AG20443 (cell line): ENCODE measurements at regions not wholly inside any gene's neighbourhood (a gene's known extent, or its start where the extent isn't known, plus 50 kb on each side); places are given as distances from the start of the nearest gene placed in this dataset.
"Not testable (repeated sequence)": the region's sequence is repeated elsewhere in the genome, so short reads cannot be mapped to it uniquely, and the experiment has no call there.

Experiments used
- DNase-seq: peaks from one replicate; pipeline ENCODE4 v3.0.0; 2012; ENCODE audit warnings: low spot score, mixed read lengths

DNA sequence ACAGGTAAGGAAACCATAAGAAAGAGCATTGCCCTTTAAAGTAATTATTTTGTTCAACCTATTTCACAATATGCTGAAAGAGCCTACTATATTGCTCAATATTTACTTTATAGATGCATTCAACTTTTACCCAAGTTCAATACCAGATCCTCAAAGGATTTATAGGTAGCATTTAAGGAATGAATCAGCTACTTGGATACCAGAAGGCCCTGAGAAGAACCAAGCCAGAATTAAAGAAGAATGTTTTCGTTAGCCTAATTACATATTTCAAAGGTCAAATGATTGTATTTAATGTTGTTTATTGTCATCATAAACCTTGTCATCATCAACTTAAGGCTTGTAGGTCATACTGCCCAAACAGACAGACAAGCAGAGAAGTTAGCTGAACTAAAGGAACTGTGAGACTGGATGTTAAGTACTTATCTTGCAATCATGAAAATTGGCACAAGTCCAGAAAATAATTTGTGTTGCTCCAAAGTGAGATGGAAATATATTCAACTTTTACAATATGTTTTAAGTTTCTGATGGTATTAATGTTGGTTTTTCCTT is 636.7 kb downstream of the RFPL4B start:
- DNase-seq: no peak

DNA sequence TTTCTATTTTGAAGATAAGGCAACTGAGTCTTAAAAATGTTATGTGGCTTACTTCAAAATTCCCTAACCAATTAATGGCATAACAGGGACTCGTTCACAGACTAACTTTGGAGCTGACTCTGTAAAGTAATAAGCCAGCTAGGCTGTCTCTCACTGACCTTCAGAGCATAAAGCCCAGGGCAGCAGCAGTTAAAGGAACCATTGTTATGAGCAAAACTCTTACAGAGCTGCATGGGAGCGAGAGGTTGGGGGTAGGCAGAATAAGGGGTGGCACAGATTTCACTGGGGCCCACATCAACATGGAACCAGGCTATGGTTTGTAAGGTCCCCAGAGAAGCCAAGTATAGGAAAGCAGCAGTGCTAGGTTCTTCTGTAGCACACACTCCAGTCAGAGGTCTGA is 637.8 kb downstream of the RFPL4B start:
- no peak for DNase-seq

DNA sequence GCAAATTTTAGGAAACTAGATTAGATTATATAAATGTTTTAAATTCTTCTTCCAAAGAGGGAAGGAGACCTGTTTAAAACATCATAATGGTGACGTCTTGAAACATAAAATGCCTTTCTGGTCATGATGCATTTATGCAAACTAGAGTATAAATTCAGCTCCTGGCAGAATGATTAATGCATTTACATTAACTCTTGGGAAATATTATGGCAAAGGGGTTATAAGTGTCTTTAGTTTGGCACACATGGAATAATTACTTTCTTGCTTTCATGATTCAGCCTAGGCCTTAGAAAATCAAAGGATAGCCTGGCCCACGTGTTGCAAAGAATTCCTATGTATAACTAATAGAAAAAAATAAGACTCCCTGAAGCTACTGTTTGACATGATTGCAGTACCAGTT is 639.2 kb downstream of the RFPL4B start:
- DNase-seq: no peak

DNA sequence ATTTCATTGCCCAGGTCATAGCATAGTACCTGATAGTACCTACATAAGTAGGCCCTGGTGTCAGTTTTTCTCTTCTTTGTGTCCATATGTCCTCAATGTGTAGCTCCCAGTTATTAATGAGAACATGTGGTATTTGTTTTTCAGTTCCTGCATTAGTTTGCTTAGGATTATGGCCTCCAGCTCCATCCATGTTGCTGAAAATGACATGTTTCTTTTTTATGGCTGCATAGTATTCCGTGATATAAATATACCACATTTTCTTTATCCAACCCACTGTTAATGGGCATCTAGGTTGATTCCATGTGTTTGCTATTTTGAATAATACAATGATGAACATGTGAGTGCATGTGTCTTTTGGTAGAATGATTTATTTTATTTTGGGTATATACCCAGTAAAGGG is 641.6 kb downstream of the RFPL4B start:
- no peak for DNase-seq

DNA sequence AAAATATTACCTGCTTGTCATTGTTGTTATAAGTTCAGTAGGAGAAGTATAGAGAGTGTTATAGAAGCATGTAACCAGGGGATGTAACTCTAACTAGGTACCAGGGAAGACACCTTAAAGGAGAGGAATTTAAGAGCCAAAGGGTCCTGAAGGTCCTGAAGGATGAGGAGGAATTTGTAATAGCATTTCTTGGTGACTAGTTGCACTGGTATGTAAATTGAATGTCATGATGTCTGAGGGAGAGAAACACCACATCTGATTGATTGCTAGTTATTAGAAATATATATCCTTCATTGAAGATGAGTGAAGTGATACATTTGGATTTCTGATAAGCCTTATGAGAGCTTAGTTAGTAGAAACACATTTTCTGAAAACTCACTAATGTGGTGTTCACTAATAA is 643.8 kb downstream of the RFPL4B start:
- no peak for DNase-seq

DNA sequence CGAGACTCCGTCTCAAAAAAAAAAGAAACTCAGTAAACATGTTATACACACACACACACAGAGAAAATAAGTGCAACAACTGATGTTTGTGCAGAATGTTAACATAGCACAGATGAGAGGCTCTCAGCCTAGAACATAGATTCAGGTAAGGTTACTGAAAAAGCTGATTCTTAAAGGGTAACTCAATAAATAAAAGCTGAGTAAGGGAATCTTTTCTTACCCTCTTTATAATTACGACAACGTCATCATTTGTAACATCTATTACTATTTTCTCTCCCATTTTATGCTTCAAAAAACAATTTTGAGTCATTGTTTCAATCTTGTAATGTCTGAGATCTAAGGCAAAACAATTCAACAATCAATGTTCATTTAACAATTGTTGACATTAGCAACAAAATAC is 644.8 kb downstream of the RFPL4B start:
- no peak for DNase-seq

DNA sequence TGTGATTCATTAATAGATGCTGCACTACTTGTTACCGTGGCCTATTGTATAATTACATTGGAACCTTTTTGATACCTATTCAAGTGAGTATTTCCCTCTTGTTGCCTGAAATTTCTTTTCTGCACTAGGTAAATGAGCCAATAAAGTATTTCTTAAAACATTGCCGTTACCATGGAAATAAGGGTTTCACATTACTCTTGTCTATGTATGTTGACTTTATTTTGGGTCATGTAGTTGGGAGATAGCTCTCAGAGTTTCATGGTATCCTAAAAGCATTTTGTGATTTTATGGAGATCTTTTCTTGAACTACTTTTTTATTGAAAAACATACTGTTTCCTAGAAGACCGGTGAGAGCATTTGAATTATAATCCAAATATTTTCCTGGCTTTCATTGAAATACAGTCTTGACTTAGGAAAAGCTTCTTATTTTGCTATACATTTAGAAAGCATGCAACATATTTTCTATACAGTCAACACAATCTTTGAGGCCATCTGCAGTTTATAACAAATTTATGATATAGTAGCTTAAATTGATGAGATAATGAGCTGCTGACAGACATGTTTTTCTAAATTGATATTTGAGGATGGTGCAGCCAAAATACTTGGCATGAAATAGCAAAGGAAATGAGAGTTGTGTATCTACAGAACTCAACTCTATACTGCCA is 650.4 kb downstream of the RFPL4B start:
- DNase-seq: no peak

DNA sequence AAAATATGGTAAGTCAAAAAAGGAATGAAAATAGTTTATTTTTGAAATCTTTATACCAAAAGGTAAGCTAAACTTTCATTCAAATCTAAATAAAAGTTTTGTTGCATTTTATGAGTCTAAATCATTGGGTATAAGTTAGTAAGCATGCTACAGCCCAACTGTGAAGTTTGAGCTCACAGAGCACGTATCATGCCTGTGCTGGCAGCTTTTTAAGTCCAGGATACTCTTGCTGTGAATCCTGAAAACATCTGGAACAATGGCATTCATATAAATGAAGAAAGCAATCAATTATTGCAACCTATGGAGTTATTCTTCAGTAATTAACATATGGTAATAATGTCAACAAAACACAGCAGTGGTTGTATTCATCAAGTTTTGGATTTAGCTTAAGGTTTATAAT is 656.9 kb downstream of the RFPL4B start:
- no peak for DNase-seq

DNA sequence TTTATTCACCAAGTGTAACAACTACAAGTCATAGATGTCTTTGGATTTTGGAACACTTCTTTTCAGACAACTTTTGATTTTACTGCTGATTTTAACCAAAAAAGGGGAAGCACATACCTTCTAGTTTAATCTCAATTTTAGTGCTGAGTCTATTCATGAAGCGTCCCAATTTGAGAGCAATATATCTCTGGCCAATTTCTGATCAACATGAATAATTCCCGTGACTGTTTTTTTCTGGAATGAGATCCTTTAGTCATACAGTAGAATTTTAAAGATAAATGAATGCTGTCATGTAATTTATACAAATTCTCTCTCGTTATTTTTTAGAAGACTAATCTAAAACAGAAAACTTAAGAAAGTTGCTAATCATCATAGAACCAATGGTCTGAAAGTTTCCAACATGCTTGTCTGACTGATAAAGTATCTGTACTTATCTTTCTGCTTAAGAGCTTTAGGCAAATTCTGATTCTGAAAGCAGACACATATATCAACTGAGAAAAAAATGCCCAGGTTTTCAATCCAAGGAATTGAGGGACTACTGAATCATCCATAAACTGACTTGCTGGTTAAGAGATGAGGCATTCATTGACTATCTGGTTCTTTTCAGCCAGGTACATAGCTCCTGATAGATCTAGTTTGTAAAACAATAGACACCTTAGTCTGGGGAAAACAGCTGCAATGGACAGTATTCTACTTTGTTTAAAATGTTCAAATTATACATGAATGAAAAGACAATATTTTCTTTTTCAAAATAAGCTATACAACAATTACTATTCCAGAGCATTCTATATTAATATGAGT is 657.5 kb downstream of the RFPL4B start:
- no peak for DNase-seq

DNA sequence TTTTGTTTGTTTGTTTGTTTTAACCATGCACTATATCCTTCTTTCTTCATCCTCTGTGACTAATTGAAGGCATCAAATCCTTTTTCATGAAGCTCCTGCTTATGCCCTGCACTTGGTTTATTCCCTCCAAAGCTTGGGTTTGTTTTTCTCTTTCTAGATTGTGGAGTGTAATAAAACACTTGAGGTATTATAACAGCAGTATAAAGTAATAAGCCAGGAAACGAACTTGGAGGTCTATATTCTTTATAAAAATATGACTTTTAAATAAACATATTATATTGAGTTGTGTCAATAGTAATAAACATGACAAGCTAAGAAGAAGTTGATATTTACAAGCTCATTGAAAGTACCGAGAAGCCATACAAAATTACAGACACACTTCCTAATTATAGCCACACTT is 659.4 kb downstream of the RFPL4B start:
- no peak for DNase-seq

DNA sequence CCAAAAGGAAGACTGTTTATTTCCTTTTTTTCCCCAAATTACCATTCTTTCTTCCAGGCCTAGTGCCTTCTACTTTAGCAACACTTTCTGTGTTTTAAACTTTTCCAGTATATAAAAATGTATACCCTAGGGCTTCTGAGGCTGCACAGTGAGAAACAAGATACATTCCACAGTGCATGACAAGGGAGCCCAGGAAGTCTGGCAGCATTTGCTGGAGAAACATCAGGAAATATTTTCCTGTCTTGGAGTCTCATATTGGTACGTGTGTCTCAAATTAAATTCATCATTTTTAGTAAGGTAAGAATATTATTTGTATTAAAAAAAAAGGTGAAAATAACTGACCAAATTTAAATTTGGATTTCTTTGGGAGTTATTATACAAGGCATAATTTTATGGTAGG is 662.6 kb downstream of the RFPL4B start:
- peak; percentile 19 for DNase-seq

DNA sequence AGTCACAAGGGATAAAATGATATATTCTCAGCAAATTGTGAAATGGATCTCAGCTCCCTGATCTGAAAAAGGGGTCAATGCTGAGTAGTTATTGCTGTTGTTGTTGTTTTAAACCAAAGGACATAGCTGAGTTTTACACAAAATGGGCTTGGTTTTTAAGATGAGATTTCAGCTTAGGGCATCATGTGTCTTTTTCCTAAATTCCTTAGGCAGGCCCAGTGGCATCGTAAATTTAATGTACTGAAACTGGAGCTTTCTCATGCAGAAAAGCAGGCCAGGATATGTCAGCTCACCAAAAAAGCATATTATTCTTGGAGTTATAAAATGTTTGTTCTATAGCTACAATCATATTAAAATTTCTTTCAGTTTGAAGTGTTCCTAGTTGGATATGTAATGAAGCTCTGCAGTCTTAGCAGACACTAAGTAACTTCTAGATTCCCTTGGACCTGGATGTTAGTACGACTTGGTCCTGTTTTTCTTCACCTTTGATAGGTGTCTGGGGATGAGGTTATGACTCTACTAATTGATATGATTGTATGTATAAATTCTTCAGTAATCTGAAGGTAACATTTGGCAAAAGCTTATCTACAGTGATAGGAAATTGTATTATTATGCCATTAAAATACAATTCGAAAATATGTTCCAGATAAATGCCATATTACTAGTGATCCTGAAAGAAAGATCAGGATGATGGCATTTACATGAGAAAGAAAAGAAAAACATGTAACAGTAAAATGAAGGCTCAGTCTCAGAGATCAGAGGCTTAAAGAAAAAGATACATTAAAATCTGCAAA is 663.3 kb downstream of the RFPL4B start:
- DNase-seq: no peak

DNA sequence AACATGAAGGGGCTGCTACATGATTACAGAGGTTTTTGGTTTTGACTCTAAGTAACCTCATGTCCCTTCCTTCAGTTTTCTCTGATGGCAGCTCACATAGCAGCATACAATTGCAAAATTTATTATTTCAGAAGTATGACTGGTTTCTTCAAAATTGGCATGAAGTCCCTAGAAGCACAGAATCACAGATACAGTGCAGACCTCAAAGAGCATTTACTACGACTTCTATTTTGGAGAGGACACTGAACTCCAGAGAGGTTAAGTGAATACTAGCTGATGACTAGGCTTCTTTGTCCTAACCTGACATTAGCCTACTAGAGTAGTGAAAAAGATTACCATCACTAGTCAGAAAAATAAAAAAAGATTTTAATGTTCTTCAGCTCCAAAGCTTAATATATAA is 664.3 kb downstream of the RFPL4B start:
- DNase-seq: peak; percentile 11

DNA sequence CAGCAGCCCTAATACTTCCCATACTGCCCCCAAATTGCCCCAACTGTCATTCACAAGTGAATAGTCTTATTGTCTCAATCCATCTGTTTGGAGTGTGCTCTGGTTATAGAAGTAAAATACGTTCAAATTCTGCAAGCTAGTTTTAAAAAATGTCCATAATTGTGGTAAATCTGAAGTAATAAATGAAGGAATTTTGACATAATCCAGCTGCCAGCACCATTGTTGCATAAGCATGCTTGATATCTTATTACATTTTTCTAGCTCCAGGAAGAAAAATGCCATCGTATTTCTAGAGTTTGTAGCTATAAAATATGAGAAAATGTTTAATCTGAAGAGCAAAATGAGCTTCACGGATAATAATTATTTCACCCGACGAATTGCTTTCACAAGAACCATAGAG is 664.7 kb downstream of the RFPL4B start:
- peak; percentile 14 for DNase-seq

DNA sequence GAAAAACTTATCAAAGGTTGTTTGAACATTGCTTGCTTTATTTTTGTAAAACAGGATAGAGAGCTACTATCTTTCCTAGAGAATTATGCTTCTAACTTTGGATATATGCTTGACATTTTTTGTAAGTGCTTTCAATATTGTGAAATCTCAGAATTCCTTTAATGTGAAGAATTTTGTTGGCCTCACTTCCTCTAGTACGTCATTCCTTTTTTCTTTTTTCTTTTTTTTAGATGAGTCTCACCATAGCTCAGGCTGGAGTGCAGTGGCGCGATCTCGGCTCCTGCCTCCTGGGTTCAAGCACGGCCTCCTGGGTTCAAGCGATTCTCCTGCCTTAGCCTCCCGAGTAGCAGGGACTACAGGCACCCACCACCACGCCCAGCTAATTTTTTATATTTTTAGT is 668.1 kb downstream of the RFPL4B start:
- peak; percentile 40 for DNase-seq

DNA sequence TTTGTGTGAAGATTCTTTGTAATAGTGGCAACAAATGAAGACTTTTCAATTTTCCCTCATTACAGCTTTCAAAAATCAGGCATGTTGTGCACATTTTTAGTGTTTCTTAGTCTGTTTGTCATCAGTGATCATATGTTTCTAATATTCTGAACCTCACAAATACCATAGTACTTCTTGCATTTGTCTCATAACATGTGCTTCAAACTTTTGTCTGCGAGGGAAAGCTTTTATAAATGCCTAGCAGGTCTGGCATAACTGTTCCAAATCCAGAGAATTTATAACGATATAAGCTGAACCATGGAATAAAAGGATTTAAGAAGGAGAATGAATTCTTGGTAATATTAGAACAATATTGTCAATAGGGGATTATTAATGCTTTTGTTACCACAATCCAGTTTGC is 670.2 kb downstream of the RFPL4B start:
- no peak for DNase-seq

DNA sequence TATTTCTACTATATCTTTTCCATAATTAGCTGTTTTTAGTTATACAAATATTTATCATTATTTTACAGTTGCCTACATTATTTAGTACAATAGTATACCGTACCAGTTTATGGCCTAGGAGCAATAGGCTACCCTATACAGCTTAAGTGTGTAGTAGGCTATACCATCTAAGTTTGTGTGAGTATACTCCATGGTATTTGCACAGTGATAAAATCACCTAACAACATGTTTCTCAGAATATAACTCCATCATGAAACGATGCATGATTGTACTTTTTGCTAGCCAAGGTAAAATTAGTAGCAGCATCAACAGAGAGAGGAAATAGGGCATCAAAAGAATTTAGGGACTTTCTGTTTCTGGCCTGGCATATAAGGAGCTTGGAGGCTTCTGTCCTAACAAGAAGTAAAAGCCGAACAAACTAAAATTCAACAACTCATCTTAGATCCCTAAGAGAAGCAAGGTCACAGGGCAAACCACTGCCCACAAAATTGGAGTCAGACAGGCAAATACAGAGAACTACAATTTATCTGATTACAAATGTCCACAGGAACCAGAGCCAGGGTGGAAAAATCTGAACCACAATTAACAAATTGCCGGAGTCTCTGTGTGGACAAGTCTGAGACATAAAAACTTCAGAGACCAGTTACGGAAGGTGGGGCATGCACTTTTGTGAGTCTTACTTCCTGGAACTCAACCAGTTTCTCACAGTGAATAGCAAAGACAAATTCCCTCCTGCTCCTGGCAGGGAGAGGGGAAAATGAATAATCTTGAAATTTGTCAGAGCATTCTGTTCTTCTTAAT is 671.4 kb downstream of the RFPL4B start:
- peak; percentile 76 for DNase-seq

DNA sequence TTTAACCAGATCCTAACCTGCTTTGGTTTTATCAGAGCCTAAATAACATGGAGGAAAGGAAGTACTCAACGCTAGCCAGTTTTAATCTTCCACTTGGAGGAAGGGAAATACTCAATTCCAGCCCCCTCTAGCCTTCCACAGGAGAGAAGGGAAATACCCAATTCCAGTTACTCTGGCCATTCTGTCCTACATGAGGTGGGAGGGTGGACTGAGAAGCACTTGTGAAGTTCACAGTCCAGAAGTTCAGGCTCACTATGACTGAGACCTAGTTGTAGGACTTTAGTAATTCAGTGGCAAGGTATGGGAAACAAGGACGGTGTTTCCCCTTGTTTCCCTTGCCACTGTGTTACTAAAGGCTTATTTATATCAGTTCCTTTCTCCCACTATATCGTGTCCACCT is 672.0 kb downstream of the RFPL4B start:
- DNase-seq: no peak

DNA sequence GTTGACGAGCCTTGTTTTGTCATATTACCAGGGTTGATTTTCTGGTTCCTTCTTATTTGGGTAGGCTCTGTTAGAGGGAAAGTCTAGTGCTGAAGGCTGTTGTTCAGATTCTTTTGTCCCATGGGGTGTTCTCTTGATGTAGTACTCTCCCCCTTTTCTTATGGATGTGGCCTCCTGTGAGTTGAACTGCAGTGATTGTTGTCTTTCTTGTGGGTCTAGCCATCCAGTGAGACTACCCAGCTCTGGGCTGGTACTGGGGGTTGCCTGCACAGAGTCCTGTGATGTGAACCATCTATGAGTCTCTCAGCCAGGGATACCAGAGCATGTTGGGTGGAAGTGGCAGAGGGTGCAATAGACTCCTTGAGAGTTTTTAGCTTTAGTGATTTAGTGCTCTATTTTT is 680.6 kb downstream of the RFPL4B start:
- DNase-seq: no peak

DNA sequence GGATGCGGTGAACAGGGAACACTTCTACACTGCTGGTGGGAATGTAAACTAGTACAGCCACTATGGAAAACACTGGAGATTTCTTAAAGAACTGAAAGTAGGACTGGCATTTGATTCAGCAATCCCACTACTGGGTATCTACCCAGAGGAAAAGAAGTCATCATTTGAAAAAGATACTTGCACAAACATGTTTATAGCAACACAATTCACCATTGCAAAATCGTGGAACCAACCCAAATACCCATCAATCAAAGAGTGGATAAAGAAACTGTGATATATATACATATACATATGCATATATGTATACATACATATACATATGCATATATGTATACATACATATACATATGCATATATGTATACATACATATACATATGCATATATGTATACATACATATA is 682.0 kb downstream of the RFPL4B start:
- DNase-seq: not testable (repeated sequence)

DNA sequence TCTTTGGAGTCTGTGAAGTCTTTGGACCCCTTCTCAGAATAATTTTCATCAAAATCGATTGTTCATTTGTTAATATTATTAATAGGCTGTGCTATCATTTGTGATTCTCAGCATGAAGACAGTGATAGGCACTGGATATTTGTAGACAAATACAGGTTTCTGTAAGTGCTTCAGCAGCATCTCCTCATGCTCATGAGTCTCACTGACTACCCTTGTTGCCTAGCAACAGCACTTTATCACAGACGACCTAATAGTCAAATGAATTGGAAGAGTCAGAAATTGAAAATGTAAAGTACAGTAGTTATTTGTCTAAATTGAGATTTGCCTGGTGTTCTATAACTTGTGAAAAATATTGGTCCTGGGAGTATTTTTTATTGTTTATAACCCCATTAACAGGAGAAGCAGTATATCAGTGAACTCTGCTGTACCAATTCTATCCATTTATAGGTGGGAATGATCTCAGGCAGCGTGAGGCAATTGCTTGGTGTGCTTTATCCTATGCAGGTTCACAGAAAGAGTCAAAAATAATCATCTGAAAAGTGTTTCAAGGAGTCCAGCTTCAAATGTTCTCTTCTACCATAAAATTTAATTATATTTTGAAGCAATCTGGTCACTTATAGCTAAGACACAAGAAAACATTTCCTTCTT is 684.6 kb downstream of the RFPL4B start:
- DNase-seq: no peak
